GM21737 (cell line): ENCODE measurements at regions not wholly inside any gene's neighbourhood (a gene's known extent, or its start where the extent isn't known, plus 50 kb on each side); places are given as distances from the start of the nearest gene placed in this dataset.
"Not testable (repeated sequence)": the region's sequence is repeated elsewhere in the genome, so short reads cannot be mapped to it uniquely, and the experiment has no call there.

Experiments
- ATAC-seq: cut with Tn5 transposase; IDR thresholded peaks from one replicate; pipeline ENCODE4 v1.9.1; 2021; ENCODE audit warnings: mild to moderate bottlenecking, moderate library complexity; ENCODE audit not compliant: unreplicated experiment

DNA sequence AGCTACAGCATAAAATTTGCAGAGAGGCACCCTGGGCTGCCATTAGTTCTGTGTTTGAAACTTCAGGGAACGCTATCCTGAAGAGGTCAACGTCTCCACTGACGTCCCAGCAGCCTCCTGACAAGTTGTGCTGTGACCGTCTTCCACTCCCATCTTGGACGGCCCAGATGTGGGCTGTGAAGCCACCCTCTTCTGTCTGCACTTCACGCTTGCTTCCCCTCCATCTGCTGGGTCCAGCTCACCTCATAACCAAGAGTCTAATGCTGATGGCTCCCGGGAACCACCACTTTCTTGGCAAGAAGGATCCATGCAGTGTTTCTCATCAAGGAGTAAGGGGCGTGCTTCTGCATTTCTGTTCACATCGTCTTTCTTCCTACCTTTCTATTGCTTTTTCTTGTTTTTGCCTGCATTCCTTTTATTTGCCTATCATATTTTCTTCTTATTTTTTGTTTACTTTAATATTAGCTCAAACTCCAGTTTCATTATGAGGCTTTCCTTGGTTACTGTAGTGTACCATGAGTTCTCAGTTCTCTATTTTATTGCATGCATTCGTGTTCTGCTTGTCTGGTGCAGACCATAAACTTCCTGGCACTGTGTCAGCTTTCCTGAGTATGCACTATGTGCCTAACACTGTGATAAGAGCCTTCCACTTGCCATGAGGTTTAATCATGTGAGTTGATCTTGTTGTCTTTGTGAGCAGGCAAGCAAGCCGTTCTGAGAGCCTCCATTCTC is 631.8 kb upstream of the RAB6C start:
- ATAC-seq: peak; percentile 100

DNA sequence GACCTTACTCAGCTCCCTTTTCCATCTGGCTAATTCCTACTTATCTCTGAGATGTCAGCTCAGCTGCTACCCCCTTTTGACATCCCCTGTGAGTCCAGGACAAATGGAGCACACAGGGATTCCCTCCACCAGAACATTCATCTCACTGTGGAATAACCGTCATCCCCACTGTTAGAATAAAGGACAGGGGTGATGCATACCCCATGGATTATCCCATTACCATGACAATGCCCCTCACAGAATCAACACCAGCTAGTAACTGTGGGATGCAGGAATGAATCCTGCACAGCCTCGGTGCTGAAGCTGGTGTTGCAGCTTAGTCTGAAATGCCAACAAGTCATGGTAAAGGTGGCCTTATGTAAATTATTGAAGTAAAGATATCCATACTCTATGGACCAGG is 624.8 kb upstream of the RAB6C start:
- no peak for ATAC-seq

DNA sequence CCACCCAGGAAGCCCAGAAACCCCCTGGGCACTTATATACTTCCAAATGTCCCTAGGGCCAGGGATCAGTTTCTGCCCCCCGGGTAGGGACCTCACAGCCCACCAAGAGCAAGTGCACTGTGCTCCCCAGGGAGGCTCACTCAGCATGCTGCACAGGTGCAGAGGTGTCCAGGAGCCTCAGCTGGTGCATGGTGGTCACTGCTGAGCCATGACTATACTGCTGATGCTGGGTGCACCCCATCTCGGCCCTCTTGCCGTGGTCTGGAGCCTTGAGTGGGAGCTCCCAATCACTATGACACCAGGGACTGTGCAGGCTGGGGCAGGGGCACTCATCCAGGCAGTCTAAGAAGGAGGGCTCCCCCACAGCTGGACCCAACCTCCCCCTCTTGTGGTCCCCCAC is 617.8 kb upstream of the RAB6C start:
- no peak for ATAC-seq

DNA sequence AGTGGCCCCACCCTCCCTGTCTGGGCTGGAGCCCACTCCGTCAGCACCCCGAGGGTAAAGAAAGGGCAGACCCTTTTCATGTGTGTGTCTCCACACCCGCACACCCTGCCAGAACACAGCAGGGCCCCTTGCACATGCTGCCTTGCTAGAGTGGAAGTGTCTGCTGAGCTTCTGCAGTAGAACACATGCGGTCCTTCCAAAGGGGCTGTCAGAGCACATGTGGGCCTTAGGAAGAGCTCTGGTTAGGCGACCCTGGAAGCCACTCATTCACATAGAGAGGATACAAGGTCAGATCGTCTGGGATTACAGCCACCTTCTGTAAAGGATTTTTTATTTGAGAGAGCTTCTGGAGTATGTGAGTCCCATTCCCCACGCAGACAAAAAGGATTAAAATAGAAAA is 613.2 kb upstream of the RAB6C start:
- ATAC-seq: no peak

GRCh38 chr2:129367107-129367506 is 612.4 kb upstream of the RAB6C start:
- ATAC-seq: no peak

- no peak for ATAC-seq
Observed at GRCh38 chr2:129369437-129369836, 610.0 kb upstream of the RAB6C start.

- ATAC-seq: no peak
Observed at GRCh38 chr2:129374452-129374851, 605.0 kb upstream of the RAB6C start.

DNA sequence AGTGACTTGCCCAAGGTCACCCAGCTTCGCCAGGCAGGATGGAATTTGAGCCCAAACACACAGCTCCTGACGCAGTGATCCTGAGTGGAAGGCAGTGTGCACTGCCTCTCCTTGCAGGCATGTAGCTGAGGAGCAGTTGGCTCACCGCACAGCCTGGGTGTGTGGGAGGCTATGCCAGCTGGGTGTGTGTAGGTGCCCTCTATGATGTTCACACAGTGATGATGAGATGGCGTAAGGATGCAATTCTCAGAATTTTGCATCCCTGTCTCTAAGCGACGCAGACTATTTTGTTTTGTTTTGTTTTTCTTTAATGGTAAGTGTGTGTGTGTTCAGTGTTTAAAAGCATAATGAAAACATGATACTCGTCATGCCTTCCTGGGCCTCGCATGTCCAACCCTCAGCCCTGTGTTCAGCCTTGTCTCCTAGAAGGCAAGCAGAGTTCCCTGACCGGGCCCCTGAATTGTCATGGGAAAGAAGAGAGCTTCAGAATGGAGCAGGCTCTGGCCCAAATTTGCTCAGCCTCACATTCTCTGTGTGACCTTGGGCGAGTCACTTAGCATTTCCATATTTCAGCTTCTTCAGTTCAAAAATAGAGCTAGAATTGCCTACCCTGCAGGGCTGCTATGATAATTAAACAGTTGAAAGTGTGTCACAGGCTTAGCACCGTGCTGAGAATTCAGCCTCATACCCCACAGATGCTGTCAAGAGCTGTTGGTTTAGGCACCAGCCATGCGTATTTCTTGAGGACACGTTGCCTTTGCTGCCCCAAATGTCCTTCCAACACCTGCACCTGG is 603.6 kb upstream of the RAB6C start:
- ATAC-seq: no peak

DNA sequence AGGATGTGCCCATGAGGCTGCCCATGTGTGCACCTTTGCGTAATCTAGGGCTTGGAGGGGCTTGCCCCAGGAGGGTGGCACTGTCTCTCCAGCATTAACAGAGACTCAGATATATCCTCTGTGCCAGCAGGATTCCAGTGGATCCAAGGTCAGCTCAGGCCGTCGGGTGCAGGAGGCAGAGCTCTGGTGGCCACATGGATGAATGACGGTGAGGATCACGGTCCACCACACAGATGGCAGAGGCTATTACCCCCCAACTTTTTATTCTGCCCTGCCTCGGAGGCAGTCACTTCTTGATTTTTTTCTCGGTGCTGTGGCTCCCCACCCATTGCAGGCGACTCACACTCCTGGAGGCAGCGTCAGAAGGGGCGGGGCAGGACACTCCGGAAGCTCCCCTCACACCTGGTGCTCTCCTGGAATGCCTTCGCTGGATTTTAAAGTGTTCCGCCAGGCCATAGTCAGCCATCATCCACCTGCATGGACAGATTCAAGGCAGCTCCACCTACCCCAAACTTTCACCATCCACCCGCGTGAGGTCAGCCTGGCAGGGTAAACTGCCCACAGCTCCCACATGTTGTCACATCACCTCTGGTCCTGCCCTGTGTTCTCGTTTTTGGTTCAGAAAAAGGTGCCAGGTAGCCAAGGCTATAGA is 602.9 kb upstream of the RAB6C start:
- ATAC-seq: no peak

DNA sequence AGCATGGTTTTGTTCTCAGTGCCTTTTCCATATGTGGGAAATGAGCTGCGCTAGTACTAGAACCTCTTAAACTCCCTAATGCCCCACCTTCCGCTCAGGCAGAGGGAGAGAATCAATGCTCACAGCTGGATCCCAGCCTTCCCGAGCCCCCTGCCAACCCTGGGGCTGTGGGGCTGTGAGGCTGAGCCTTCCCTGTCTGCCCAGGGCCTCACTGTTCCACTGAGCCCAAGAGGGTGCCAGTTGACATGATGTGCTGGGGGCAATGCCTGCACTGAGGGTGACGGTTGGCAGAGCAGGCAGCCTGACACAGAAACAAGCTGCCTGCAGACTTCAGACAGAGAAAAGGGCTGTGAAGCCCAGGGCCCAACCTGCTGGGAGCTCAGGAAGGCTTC is 602.4 kb upstream of the RAB6C start:
- ATAC-seq: no peak

GRCh38 chr2:129378186-129378585 is 601.3 kb upstream of the RAB6C start:
- ATAC-seq: no peak

DNA sequence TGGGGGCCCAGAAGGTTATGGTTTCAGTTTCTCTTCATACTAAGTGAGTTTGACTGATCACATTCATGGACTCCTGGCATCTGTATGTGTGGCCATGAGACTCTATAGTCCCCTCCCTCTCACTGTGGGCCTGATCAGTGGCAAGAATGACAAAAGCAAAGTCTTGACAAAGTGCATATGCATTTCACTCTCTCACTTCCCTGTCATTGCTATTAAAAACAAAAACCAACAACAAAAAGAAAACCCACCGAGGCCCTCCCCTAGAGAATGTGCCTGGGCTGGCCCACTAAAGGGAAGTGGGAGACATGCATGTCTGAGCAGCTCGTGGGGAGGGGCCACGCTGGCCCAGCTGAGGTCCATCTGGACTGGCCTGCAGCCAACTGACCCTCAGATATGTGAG is 600.1 kb upstream of the RAB6C start:
- no peak for ATAC-seq

DNA sequence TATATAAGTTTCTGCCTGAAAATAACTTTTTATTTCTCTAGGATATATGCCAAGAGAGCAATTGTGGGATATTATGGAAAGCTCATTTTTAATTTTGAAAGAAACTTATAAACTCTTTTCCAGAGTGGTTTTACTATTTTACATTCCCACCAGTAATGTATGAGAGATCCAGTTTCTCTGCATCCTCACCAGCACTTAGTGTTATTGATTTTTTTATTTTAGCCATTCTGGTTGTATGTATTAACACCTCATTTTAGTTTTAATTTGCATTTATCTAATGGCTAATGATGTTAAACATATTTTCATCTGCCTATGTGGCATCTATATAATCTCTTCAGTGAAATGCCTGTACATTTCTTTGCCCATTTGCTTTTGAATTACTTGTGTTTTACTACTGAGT is 597.7 kb upstream of the RAB6C start:
- ATAC-seq: no peak

DNA sequence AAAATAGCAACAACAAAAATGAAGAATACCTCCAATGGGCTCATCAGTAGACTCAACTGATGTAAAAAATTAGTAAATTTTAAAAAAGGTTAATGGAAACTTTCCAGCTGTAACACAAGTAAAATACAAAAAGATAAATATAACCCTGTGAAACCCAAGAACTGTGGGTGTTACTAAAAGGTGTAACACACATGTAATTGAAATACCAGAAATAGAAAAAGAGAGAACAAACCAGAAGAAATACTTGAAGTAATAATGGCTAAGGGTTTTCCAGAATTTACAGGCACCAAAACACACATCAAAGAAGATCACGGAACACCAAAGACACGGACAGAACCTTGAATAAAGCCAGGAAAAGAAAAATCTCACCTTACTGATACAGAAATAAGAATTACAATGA is 590.6 kb upstream of the RAB6C start:
- ATAC-seq: no peak

GRCh38 chr2:129393816-129394215 is 585.6 kb upstream of the RAB6C start:
- no peak for ATAC-seq

- ATAC-seq: peak; percentile 68
Observed at GRCh38 chr2:129396980-129397599, 582.4 kb upstream of the RAB6C start.

DNA sequence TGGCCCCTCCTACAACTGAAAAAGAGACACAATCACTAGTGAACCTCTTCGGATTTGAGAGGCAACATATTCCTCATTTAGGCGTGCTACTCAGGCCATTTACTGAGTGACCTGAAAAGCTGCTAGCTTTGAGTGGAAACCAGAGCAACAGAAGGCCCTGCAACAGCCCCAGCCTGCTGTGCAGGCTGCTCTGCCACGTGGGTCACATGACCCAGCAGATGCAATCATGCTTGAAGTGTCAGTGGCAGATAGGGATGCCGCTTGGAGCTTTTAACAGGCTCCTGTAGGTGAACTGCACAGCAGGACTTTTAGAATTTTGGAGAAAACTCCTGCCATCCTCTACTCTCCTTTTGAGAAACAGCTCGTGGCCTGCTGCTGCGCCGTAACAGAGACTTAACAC is 578.6 kb upstream of the RAB6C start:
- ATAC-seq: no peak

- no peak for ATAC-seq
Observed at GRCh38 chr2:129402076-129402475, 577.4 kb upstream of the RAB6C start.

- ATAC-seq: no peak
Observed at GRCh38 chr2:129404000-129404685, 575.3 kb upstream of the RAB6C start.

DNA sequence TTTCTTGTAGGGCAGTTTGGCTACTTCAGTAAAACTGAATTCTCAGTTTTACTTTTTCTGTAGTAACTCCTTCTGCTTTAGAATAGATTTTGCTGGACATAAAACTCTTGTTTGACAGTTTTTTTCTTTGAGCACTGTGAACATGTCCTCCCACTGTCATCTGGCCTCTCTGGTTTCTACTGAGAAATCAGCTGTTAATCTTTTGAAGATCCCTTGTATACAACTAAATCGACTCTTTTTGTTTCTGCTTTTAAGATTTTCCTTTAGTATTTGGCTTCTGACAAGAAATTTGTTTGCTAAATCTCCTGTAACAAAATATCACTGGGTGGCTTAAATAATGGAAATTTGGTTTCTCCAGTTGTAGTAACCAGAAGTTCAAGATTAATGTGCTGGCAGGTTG is 570.9 kb upstream of the RAB6C start:
- no peak for ATAC-seq

- ATAC-seq: not testable (repeated sequence)
Observed at GRCh38 chr2:129417041-129417440, 562.4 kb upstream of the RAB6C start.
